Heart left ventricle (tissue), 16 donors: ENCODE measurements at regions not wholly inside any gene's neighbourhood (a gene's known extent, or its start where the extent isn't known, plus 50 kb on each side); places are given as distances from the start of the nearest gene placed in this dataset.
A peak's percentile ranks its signal among the peaks of the same experiment; 100 is the strongest.

Experiments
- ATAC-seq, 4 donors: fragments of 200-7000 bp; cut with Tn5 transposase; one replicate each; pipeline ENCODE4 v1.9.1; 2020 to 2022; ENCODE audit warnings: moderate library complexity in 4 of 4, mild to moderate bottlenecking in 3 of 4, moderate number of reproducible peaks in 1 of 4
- DNase-seq, 5 donors: peaks; one replicate each; pipeline ENCODE4 v3.0.0-alpha.2; 2020
- H3K27ac ChIP-seq, 12 donors: fragments of 200-600 bp; sonication (generic) in 4 of 12; one replicate each; pipeline versions ENCODE4 v1.5.0 to v1.8.0; 2016 to 2022; ENCODE audit warnings: mild to moderate bottlenecking in 2 of 12
- H3K27me3 ChIP-seq, 9 donors: fragments of 200-600 bp; sonication (generic) in 2 of 9; one replicate each; pipeline versions ENCODE4 v1.5.1 to v1.8.0; 2016 to 2022; ENCODE audit warnings: mild to moderate bottlenecking in 3 of 9
- H3K36me3 ChIP-seq, 9 donors: fragments of 200-600 bp; sonication (generic) in 2 of 9; one replicate each; pipeline versions ENCODE4 v1.5.0 to v1.8.0; 2018 to 2022; ENCODE audit warnings: mild to moderate bottlenecking in 2 of 9
- H3K4me1 ChIP-seq, 12 donors: fragments of 200-600 bp; sonication (generic) in 4 of 12; one replicate each; pipeline versions ENCODE4 v1.5.0 to v1.8.0; 2016 to 2022; ENCODE audit warnings: mild to moderate bottlenecking in 3 of 12
- H3K4me3 ChIP-seq, 12 donors: fragments of 200-600 bp; sonication (generic) in 4 of 12; one replicate each; pipeline versions ENCODE4 v1.5.0 to v1.8.0; 2017 to 2022; ENCODE audit warnings: mild to moderate bottlenecking in 9 of 12, moderate library complexity in 4 of 12
- H3K9me3 ChIP-seq, 12 donors: fragments of 200-600 bp; sonication (generic) in 4 of 12; one replicate each; pipeline versions ENCODE4 v1.5.0 to v1.8.0; 2016 to 2022; ENCODE audit warnings: mild to moderate bottlenecking in 1 of 12
- POLR2A ChIP-seq, 2 donors: fragments of 450-650 bp; IDR thresholded peaks; one replicate each; pipeline ENCODE4 v1.6.1; 2017; ENCODE audit warnings: antibody characterized with exemption in 2 of 2, mild to moderate bottlenecking in 2 of 2, moderate library complexity in 2 of 2
- WGBS, 4 donors: extraction: QIAGEN DNeasy Blood & Tissue Kit in 2 of 4; methylation state at CpG; one replicate each; pipeline versions ENCODE4 v1.1.5 to v1.1.7; 2013 to 2018; 5-methylcytosine and 5-hydroxymethylcytosine counted together
- intact Hi-C, 10 donors: fragments of 100-400 bp; cut with DNase I; formaldehyde crosslinking; loops; one replicate each; pipeline versions ENCODE4 v1.11.1 to v1.14.2; 2022
- TF ChIP-seq, protein P1 (sequence below), 12 donors: fragments of 200-600 bp; sonication (generic) in 4 of 12; IDR thresholded peaks; one replicate each; pipeline versions ENCODE4 v1.5.0 to v1.8.0; 2018 to 2022; ENCODE audit warnings: antibody characterized with exemption in 12 of 12, mild to moderate bottlenecking in 5 of 12
- donor health status: ischemic (EF 13 %, LVEDD 7.1; RV severe dilation, severe dysfunction).
- donor health status: healthy with polysubstance abuse.
- donor health status: DM: no; HTN: yes; CAD: no.
- donor health status: DM: no; HTN: no; CAD: no.
- donor health status: ischemic (EF 25% LVEDD 6.9; RV normal size, moderate dysfunction).
- donor health status: ischemic (EF 25% LVEDD 5.7; RV mildly dilated, moderate dysfunction).
- donor health status: healthy.
- donor health status: DM: yes; HTN: yes; CAD: no.
- donor health status: ischemic (EF 35%, LVEDD 5.7; RV mildly dilated, moderate dysfunction).
- donor health status: nonischemic (EF 11% LVEDD 7.7; RV severe dilation, severe dysfunction).
- donor health status: DM: yes; HTN: yes; CAD: no.
- donor health status: PGD.
- donor health status: ischemic (EF 29% LVEDD 5.4; RV normal size, mild dysfunction).
- donor health status: nonischemic (EF 23%, LVEDD 6.1; RV moderate dilation, normal function).

DNA sequence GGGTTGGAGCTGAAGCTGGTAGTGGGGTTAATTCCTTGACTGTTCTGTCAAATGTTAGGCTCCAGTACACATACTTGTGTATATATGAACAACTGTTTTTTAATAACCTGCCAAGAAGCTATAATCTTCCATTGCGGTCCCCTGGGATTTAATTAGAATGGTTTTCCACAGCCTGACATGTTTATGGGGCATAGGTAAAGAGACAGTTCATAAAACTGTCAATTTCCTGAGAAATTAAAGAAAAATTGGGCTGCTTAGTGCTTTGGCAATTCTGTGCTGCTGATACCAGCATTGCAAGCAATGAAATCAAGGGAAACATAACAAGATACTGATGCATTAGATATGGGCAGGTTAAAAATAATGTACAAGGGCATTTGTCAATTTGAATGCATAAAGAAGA, 314.1 kb upstream of the SLC35B3 start:
- H3K4me1 ChIP-seq: no peaks in the 10 kb centered on the region
- H3K27me3 ChIP-seq: no peaks in the 10 kb centered on the region
- ATAC-seq (no peak), DNase-seq (no peak)
- H3K36me3 ChIP-seq: no peaks in the 10 kb centered on the region
- H3K4me3 ChIP-seq: no peak overlapping the region
- TF ChIP-seq POLR2A (IDR thresholded peaks at IDR 0.05): no peak
- TF ChIP-seq, protein P1, sequence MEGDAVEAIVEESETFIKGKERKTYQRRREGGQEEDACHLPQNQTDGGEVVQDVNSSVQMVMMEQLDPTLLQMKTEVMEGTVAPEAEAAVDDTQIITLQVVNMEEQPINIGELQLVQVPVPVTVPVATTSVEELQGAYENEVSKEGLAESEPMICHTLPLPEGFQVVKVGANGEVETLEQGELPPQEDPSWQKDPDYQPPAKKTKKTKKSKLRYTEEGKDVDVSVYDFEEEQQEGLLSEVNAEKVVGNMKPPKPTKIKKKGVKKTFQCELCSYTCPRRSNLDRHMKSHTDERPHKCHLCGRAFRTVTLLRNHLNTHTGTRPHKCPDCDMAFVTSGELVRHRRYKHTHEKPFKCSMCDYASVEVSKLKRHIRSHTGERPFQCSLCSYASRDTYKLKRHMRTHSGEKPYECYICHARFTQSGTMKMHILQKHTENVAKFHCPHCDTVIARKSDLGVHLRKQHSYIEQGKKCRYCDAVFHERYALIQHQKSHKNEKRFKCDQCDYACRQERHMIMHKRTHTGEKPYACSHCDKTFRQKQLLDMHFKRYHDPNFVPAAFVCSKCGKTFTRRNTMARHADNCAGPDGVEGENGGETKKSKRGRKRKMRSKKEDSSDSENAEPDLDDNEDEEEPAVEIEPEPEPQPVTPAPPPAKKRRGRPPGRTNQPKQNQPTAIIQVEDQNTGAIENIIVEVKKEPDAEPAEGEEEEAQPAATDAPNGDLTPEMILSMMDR (IDR thresholded peaks at IDR 0.05): no peak
- 82 to 100% (median 87%) methylated on average over 1 of the region's 1 CpG for WGBS, 4 donors
- H3K27ac ChIP-seq: no peak overlapping the region
- intact Hi-C loops: no loop called here
- no peaks in the 10 kb centered on the region for H3K9me3 ChIP-seq

DNA sequence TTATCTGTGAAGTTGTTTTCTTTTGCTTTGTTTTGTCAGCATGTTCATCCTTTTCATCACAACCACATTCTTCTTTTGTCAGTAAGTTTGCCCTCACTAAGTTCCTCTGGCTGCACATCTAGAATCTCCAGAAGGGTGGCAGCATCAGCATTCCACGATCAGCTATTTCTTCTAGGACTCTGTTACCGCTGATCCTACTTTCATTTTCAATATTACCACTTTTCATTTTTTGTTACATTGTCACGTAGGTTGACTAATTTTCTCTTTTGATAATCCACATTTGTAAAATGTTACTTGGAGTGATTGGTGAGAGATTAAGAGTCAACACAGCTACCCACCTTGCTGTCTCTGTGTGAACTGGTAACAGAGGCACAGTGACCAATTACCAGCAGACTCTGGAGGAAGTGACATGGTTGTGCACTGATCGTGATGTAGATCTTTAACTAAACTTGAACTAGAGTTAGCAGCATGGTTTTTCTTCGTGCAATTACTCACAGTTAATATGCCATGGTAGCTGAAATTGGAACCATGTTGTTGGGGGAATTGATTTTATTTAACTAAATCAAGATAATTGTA, 307.9 kb upstream of the SLC35B3 start:
- H3K27ac ChIP-seq: no peak overlapping the region
- H3K4me1 ChIP-seq: no peaks in the 10 kb centered on the region
- DNase-seq (no peak), ATAC-seq (no peak)
- H3K9me3 ChIP-seq: peaks cover 0 to 21% (median 0%) of the 10 kb centered on the region in 12 donors
- H3K4me3 ChIP-seq: peak overlapping the region in 1 of 12 donors; percentile 33
- no peaks in the 10 kb centered on the region for H3K36me3 ChIP-seq
- 69 to 72% (median 70%) methylated on average over 5 of the region's 5 CpGs for WGBS, 4 donors
- intact Hi-C loops: no loop called here
- H3K27me3 ChIP-seq: no peaks in the 10 kb centered on the region
- TF ChIP-seq, protein P1 (IDR thresholded peaks at IDR 0.05): no peak
- TF ChIP-seq POLR2A (IDR thresholded peaks at IDR 0.05): no peak

DNA sequence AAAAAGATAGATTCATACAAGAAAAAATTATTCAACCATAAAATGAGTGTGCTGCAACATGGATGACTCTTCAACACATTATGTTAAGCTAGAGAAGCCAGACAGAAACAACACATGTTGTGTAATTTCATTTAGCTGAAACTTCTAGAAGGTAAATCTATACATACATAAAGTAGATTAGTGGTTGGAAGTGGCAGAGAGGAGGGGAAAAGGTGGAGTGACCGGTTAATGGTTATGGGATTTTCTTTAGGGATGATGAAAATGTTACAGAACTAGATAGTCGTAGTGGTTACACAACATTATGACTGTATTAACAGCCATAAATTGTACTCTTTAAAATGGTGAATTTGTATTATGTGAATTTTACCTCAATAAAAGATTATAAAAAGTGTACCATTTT, 304.1 kb upstream of the SLC35B3 start:
- WGBS, 4 donors: 73 to 97% (median 95%) methylated on average over 2 of the region's 2 CpGs
- Histone ChIP-seq H3K36me3 (no peaks in the 10 kb centered on the region), H3K27me3 (no peaks in the 10 kb centered on the region), H3K4me3 (no peak overlapping the region), H3K9me3 (peaks cover 0 to 21% (median 0%) of the 10 kb centered on the region in 12 donors), H3K4me1 (no peaks in the 10 kb centered on the region), H3K27ac (no peak overlapping the region)
- TF ChIP-seq, protein P1 (IDR thresholded peaks at IDR 0.05): no peak
- TF ChIP-seq POLR2A (IDR thresholded peaks at IDR 0.05): no peak
- intact Hi-C loops: no loop called here
- DNase-seq (no peak), ATAC-seq (no peak)

DNA sequence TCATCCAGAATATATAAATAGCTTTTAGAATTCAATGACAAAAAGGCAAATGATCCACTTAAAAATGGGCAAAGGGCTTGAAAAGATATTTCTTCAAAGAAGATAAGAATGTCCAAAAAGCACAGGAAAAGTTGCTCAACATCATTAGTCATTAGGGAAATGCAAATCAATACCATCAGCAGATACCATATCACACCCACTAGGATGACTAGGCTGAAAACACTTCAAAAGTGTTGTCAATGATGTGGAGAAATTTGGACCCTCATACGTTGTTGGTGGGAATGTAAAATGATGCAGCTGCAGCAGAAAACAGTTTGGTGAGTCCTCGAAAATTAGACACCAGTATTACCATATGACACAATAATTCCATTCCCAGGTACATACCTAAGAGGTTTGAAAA, 303.6 kb upstream of the SLC35B3 start:
- H3K27me3 ChIP-seq: no peaks in the 10 kb centered on the region
- no peak overlapping the region for H3K4me3 ChIP-seq
- H3K27ac ChIP-seq: no peak overlapping the region
- intact Hi-C loops: no loop called here
- DNase-seq (no peak), ATAC-seq (no peak)
- H3K4me1 ChIP-seq: no peaks in the 10 kb centered on the region
- 63 to 80% (median 76%) methylated on average over 2 of the region's 2 CpGs for WGBS, 4 donors
- TF ChIP-seq, protein P1 (IDR thresholded peaks at IDR 0.05): no peak
- TF ChIP-seq POLR2A (IDR thresholded peaks at IDR 0.05): no peak
- H3K9me3 ChIP-seq: peaks cover 0 to 21% (median 0%) of the 10 kb centered on the region in 12 donors
- no peaks in the 10 kb centered on the region for H3K36me3 ChIP-seq
